Mononuclear cell (primary cell): ENCODE measurements at regions not wholly inside any gene's neighbourhood (a gene's known extent, or its start where the extent isn't known, plus 50 kb on each side); places are given as distances from the start of the nearest gene placed in this dataset.
"Not testable (repeated sequence)": the region's sequence is repeated elsewhere in the genome, so short reads cannot be mapped to it uniquely, and the experiment has no call there.

Source experiments
- H3K27me3 ChIP-seq: 2 replicates; pipeline ENCODE4 v1.6.0; 2011; ENCODE audit warnings: low read length, control low read depth; ENCODE audit not compliant: insufficient read depth
- H3K4me1 ChIP-seq: 2 replicates; pipeline ENCODE4 v1.5.1; 2011; ENCODE audit warnings: mild to moderate bottlenecking, low read length, control low read depth; ENCODE audit not compliant: insufficient read depth
- H3K4me3 ChIP-seq: 2 replicates; pipeline ENCODE4 v1.5.1; 2011; ENCODE audit warnings: mild to moderate bottlenecking, low read length, moderate library complexity
- H3K9me3 ChIP-seq: 2 replicates; pipeline ENCODE4 v1.5.1; 2011; ENCODE audit warnings: low read depth, mild to moderate bottlenecking, control low read depth, low read length

DNA sequence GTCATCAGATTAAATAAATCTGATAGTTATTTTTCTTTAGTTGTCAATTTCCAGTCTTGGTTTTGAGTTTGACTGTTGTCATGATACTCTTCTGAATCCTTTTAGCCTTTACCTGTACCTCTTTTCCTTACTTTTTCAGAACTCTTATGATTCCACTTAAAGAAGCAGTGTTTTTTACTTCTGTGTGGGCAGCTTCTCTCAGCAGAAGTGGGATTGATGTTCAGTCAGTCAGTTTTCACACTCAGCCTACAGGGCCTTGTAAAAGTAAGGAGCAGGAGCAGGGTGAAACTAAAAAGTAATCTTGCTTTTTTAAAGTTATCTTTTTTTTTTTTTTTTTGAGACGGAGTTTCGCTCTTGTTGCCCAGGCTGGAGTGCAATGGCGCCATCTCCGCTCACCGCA is 75.1 kb downstream of the HAUS1 start:
- Histone ChIP-seq H3K4me1 (peaks cover 66% of the 10 kb centered on the region), H3K4me3 (no peak overlapping the region), H3K27me3 (no peaks in the 10 kb centered on the region), H3K9me3 (no peaks in the 10 kb centered on the region)

DNA sequence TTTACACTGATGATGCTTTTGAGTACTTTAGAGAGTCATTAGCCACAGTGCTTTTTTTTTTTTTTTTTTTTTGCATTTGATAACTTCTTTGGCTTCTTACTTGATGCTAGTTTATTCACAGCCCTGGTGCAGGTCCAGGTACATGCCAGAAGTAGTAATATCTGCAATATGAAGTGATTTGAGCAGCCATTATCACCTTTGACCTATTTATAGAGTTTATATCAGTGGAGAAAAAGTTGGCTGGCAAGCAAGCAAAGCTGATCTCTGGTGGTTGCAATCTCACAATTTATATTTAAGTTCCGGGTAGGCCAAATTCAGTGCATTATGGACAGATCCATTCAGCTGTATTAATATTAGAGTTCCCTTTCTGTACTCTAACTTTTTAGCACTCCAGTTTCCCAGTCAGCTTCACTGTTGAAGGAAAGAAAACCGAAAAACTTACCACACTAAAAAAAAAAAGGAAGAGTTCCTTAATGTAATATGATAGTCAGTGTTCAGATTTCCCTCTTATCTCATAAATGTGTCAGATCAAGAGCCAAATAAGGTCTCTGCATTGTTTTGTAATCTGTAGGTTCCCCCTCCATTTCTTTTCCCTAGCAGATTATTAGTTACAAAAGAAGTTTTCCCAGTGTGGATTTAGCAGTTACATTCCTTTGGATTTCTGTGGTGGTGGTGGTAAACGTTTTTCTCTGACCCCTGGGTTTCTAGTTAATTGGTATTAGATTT is 78.6 kb downstream of the HAUS1 start:
- Histone ChIP-seq H3K4me3 (no peak overlapping the region), H3K9me3 (no peaks in the 10 kb centered on the region), H3K4me1 (peaks cover 42% of the 10 kb centered on the region), H3K27me3 (no peaks in the 10 kb centered on the region)

DNA sequence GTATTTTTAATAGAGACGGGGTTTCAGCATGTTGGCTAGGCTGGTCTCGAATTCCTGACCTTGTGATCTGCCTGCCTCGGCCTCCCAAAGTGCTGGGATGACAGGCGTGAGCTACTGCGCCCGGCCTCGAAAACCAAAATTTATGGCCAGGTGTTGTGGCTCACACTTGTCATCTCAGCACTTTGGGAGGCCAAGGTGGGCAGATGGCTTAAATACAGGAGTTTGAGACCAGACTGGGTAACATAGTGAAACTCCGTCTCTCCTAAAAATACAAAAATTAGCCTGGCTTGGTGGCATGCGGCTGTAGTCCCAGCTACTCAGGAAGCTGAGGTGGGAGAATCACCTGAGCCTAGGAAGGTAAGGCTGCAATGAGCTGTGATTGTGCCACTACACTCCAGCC is 80.1 kb downstream of the HAUS1 start:
- not testable (repeated sequence) for H3K4me3 ChIP-seq, H3K27me3 ChIP-seq, H3K9me3 ChIP-seq
- peaks cover 35% of the 10 kb centered on the region for H3K4me1 ChIP-seq

DNA sequence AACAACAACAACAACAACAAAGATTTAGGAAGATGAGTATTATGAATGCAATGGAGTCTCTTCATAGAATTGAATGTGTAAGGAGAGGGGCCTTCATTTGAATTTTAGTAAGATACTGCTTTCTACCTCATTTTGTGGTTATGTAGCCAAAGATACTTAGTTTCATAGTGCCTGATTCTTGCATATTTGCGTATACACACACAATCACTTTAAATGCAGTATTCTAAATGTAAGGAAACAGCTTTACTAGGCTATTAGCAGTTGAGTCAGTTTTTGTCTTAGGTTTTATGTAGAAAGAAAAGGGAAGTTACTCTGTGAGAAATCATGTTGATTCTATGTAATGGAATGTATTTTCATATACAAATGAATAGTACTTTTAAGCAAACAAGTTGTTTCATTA is 80.5 kb downstream of the HAUS1 start:
- Histone ChIP-seq H3K9me3 (no peaks in the 10 kb centered on the region), H3K4me1 (peaks cover 39% of the 10 kb centered on the region), H3K4me3 (no peak overlapping the region), H3K27me3 (no peaks in the 10 kb centered on the region)

DNA sequence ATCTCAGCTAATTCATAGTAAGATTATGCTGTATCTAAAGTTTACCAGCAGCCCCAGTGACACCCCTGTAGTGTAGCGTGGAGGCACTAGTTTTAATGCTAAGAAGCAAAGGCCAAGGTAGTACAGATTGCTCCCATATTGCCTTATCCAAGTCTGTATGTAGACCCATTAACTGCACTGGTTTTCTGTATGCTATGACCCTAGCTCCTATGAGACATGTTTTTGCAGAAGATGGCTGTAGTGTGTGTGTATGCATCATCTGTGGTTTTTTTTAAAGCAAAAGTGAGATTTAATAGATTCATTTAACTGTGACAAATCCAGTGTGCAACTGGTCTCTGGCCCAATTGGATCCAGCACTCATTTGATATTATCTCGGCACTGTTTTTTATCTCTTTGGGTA is 86.5 kb downstream of the HAUS1 start:
- H3K4me3 ChIP-seq, result no peak overlapping the region
- H3K4me1 ChIP-seq, result peaks cover 5% of the 10 kb centered on the region
- H3K27me3 ChIP-seq, result no peaks in the 10 kb centered on the region
- H3K9me3 ChIP-seq, result no peaks in the 10 kb centered on the region

DNA sequence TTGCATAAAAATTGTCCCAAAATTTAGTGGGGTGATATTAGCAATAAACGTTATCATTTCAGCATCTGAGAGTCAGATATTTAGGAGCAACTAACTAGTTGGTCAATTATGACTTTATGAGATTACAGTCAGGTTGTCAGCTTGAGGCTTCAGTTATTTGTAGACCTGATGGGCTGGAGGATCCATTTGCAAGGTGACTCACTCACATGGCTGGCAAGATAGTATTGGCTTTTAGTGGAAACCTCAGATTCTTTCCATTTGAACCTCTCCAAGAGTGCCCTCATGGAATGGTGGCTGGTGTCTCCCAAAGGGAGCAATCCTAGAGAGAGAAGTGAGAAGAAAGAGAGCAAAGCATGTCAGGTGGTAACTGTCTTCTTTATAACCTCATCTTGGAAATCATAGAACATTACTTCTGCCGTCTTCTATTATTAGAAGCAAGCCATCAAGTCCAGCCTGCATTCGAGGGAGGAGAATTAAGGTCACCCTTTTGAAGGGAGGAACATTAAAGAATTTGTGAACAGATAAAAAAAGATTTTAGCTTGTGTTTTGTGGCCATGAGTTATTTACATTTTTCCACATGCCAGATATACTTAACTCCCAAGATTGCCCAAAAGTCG is 92.5 kb downstream of the HAUS1 start:
- H3K9me3 ChIP-seq, result no peaks in the 10 kb centered on the region
- H3K4me3 ChIP-seq, result no peak overlapping the region
- peaks cover 27% of the 10 kb centered on the region for H3K4me1 ChIP-seq
- no peaks in the 10 kb centered on the region for H3K27me3 ChIP-seq

DNA sequence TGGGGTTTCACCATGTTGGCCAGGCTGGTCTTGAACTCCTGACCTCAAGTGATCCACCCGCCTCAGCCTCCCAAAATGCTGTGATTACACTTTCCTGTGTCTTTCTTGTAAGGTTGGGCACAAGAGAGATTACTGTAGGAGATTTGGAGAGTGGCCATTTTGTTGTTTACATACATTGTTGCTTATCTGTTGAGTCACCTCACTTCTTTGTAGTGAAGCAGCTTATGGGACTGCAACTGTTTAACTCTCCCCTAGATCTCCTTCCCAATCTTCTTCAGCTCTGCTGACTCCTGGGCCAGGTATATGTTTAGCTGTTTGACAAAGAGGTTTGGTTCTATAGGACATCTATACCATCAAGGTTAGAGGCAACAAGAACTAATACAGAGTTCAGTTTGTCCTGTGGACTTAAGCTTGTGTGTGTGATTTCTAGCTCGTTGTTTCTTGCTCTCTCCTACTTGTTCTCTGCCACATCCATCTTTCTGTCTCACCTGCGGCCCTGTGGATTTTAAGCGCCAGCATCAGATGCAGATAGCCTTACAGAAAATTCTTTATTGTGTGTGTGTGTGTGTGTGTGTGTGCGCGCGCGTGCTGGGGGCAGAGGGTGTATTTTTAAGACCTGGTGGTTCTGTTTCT is 95.4 kb downstream of the HAUS1 start:
- Histone ChIP-seq H3K4me1 (peaks cover 37% of the 10 kb centered on the region), H3K4me3 (no peak overlapping the region), H3K9me3 (no peaks in the 10 kb centered on the region), H3K27me3 (no peaks in the 10 kb centered on the region)

DNA sequence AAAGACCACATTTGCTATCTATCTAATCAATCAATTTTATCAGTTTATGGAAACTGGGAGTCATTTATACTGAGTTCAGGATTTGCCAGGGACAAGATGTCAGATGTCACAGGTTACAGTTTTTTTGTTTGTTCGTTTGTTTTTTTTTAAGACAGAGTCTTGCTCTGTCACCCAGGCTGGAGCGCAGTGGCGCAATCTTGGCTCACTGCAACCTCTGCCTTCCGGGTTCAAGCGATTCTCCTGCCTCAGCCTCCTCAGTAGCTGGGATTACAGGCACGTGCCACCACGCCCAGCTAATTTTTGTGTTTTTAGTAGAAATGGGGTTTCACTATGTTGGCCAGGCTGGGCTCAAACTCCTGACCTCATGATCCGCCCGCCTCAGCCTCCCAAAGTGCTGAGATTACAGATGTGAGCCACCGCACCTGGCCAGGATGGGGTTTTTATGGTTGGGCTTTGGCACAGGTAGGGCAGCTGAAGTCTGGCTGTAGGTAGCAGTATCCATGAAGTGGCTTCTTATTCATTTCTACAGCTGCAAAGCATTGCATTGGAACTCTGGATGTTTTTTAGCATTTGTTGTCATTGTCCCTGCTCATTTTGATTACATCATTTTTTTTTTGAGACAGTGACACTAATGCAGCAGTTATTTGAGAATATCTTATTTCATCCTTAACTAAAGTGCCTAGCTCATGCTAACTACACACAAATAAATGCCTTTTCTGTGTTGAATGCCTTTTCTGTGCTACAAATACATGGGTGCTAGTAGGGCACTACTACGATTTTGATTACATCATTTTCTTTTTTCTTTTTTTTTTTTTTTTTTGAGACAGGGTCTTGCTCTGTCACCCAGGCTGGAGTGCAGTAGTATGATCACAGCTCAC is 96.2 kb downstream of the HAUS1 start:
- not testable (repeated sequence) for H3K9me3 ChIP-seq, H3K4me3 ChIP-seq, H3K27me3 ChIP-seq
- peaks cover 45% of the 10 kb centered on the region for H3K4me1 ChIP-seq

DNA sequence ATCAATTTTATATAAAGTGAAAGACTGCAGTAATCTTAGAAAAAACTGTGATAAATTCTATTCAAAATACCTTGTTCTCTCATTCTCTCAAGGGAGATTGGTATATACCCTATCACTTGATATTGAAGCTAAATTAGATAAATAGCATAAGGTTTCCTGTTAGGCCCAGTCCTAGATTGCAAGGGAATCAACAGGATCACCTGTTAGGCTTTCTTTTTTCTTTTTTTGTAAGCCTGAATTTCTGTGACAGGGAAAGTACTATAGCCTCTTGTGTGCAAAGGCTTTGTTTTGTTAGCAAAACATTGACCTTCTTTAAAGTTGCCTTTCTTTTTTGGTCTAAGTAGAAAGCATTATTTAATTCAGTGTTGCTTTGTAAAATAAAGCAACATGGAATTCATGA is 100.0 kb downstream of the HAUS1 start:
- Histone ChIP-seq H3K9me3 (no peaks in the 10 kb centered on the region), H3K27me3 (no peaks in the 10 kb centered on the region), H3K4me1 (peaks cover 61% of the 10 kb centered on the region), H3K4me3 (no peak overlapping the region)

DNA sequence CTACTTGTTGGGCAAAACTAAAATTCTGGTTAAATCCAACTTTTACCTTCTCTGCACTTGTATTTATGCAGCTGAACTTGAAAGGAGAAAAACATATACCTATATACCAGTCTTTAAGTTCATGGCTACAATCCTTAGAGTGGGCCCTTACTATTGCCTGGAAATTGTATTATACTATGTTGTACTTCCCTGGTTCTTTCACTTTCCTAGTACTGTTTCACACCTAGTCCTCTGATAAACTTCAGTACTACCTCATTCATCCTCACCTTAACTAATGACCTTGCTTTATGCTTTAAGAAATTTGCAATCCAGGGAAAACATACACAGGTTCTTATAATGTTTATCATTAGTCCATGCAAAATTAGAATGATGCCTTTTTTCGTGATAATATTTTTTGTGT is 103.8 kb downstream of the HAUS1 start:
- peaks cover 49% of the 10 kb centered on the region for H3K4me1 ChIP-seq
- H3K9me3 ChIP-seq, result no peaks in the 10 kb centered on the region
- H3K27me3 ChIP-seq, result no peaks in the 10 kb centered on the region
- no peak overlapping the region for H3K4me3 ChIP-seq

DNA sequence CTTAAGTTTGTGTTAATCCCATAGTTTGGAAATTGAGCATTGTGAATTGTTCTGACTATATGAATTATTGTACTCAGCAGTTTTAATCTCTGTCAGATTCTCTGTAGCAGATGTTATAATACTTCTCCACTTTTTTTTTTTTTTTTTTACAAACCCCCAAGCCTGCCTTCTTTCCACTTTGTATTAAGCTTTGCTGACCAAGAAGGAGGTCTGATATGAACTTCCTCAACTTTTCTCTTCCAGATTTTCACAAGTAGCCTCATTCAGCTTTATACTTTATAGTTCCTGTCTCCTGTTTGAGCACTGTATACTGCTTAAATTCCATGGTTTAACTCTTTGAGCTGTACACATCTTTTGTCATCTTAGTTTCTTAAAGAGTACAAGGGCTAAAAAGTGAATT is 105.0 kb downstream of the HAUS1 start:
- Histone ChIP-seq H3K27me3 (no peaks in the 10 kb centered on the region), H3K4me3 (no peak overlapping the region), H3K9me3 (no peaks in the 10 kb centered on the region), H3K4me1 (peaks cover 47% of the 10 kb centered on the region)

DNA sequence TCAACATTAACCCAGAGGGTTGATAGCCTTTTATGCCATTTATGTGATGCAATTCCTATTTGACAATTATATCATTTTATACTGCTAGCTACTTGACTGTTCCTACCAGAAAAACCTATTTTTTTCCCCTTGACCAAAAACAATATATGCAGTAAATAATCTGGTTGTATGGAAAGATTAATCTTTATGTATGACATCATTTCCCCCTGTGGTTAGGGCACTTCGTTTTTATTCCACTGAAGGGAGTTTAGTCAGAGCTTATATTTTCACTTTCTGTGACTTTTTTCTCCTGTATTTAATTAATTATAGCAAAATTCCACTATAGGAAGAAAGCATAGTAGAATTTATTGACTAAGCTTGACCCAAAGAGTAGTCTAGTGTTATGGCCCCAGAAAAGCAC is 107.6 kb downstream of the HAUS1 start:
- Histone ChIP-seq H3K4me3 (no peak overlapping the region), H3K9me3 (no peaks in the 10 kb centered on the region), H3K27me3 (no peaks in the 10 kb centered on the region), H3K4me1 (peaks cover 24% of the 10 kb centered on the region)

DNA sequence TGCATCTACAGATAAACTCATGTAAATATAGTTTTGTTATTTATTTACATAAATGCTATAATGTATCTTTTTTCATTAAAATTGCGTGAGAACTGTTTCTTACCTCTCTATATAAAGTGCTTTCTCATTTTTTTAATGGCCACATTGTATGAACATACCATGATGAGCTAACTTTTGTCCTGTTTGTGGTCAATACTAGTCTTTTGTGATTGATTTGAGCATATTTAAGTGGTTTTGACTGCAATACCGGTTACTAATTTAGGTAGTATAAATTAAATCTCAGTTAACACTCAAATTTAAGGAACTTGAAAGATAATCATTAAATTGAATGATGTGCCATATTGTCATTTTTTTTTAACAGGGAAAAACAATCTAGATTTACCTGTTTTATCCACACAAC is 108.2 kb downstream of the HAUS1 start:
- Histone ChIP-seq H3K4me1 (peaks cover 23% of the 10 kb centered on the region), H3K27me3 (no peaks in the 10 kb centered on the region), H3K9me3 (no peaks in the 10 kb centered on the region), H3K4me3 (no peak overlapping the region)

DNA sequence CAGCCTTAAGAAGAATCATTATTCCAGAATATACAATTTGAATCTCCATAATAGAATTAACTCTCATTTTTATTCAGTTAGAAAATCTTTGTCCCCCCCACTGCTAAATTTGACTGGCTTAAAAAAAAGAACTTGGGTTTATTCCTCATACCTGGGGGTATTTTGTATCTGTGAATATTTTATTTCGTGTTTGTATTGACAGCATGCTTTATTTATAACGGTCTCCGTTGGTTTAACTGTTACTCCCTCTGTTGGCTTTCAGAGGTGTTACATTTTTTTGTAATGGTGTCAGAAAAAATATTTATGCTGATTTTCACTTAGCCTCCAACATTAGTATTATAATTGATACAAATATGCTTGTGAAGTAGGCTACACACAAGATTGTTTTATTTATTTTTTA is 109.1 kb downstream of the HAUS1 start:
- no peak overlapping the region for H3K4me3 ChIP-seq
- H3K4me1 ChIP-seq, result peaks cover 23% of the 10 kb centered on the region
- no peaks in the 10 kb centered on the region for H3K9me3 ChIP-seq
- no peaks in the 10 kb centered on the region for H3K27me3 ChIP-seq

DNA sequence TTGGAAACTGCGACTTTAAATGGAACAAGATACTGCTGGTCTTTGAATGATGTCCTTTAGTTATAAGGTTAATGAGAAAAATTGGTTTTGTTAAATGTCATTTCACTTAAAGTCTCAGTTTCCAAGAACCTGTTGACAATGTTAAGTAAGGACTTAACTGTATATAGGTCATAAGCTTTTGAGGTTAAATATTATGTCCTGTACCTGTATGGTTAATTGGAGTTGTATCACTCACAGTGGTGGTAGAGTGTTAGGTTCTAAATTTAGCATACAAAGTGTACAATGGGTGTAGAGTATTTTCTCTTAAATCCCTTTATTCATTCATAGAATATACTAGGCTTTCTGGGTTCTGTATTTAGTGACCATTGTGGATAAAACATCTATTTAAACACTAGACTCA is 110.2 kb downstream of the HAUS1 start:
- no peaks in the 10 kb centered on the region for H3K27me3 ChIP-seq
- H3K9me3 ChIP-seq, result no peaks in the 10 kb centered on the region
- no peak overlapping the region for H3K4me3 ChIP-seq
- H3K4me1 ChIP-seq, result peaks cover 16% of the 10 kb centered on the region
